MM.1S (cell line): ENCODE measurements at regions not wholly inside any gene's neighbourhood (a gene's known extent, or its start where the extent isn't known, plus 50 kb on each side); places are given as distances from the start of the nearest gene placed in this dataset.

Source experiments
- CTCF ChIP-seq: fragments of 300-600 bp; sonication (generic); IDR thresholded peaks from 2 replicates; pipeline ENCODE4 v1.5.1; 2016; ENCODE audit warnings: antibody characterized with exemption, low read length, mixed read lengths
- EZH2 ChIP-seq: fragments of 300-600 bp; sonication (generic); optimal IDR thresholded peaks from 2 replicates; pipeline ENCODE3; 2017; ENCODE audit warnings: low read depth, mild to moderate bottlenecking, antibody characterized with exemption, low read length, mixed read lengths

- TF ChIP-seq CTCF: no peak
- TF ChIP-seq EZH2: no peak
Observed at GRCh38 chr11:70025308-70025707, 52.8 kb upstream of the ANO1 start.
